Putamen (tissue), 1 donor: ENCODE measurements at regions not wholly inside any gene's neighbourhood (a gene's known extent, or its start where the extent isn't known, plus 50 kb on each side); places are given as distances from the start of the nearest gene placed in this dataset.
"Not testable (repeated sequence)": the region's sequence is repeated elsewhere in the genome, so short reads cannot be mapped to it uniquely, and the experiment has no call there.

Experiments used
- DNase-seq: peaks from one replicate; pipeline ENCODE4 v3.0.0-alpha.2; 2016; ENCODE audit warnings: low spot score

GRCh38 chr5:176060472-176061268, 92.6 kb upstream of the THOC3 start:
- not testable (repeated sequence) for DNase-seq

DNA sequence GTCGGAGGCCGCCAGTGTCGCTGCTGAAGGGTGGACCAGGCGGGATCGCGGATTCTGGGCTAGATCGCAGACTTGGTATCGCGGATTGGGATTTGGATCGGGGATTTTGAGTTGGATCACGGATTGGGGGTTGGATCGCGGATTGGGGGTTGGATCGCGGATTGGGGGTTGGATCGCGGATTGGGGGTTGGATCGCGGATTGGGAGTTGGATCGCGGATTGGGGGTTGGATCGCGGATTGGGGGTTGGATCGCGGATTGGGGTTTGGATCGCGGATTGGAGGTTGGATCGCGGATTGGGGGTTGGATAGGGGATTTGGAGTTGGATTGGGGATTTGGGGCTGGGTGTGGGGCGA, 93.1 kb upstream of the THOC3 start:
- DNase-seq: not testable (repeated sequence)

DNA sequence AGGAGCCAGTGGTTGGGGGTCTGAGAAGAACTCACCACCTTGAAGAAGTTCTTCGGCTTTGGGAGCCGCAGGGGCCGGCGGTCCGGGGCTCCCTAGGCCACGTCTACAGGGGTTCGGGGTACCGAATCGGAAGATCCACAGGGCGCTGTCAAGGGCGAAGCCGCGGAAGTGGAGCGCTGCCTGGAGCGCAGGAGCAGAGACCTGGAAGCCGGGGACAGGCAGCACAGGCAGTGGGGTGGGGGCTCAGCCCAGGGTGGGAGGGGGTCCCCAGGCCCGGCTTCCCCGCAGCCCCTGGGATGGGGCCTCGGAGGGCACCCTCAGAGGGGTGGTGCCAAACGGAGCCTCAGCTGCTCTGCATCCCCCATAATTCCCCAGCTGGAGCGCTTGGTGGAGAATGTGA, 93.5 kb upstream of the THOC3 start:
- not testable (repeated sequence) for DNase-seq

GRCh38 chr5:176066262-176066945, 98.3 kb upstream of the THOC3 start:
- not testable (repeated sequence) for DNase-seq

- DNase-seq: not testable (repeated sequence)
These were observed 99.0 kb upstream of the THOC3 start for GRCh38 chr5:176067162-176067561.

GRCh38 chr5:176067948-176068347, 99.8 kb upstream of the THOC3 start:
- not testable (repeated sequence) for DNase-seq

GRCh38 chr5:176073996-176074571, 106.0 kb upstream of the THOC3 start:
- DNase-seq: not testable (repeated sequence)

DNA sequence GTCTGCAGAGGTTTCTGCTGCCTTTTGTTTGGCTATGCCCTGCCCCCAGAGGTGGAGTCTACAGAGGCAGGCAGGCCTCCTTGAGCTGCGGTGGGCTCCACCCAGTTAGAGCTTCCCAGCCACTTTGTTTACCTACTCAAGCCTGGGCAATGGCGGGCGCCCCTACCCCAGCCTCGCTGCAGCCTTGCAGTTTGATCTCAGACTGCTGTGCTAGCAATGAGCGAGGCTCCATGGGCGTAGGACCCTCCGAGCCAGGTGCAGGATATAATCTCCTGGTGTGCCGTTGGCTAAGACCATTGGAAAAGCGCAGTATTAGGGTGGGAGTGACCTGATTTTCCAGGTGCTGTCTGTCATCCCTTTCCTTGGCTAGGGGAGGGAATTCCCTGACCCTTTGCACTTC, 115.6 kb upstream of the THOC3 start:
- DNase-seq: not testable (repeated sequence)

DNA sequence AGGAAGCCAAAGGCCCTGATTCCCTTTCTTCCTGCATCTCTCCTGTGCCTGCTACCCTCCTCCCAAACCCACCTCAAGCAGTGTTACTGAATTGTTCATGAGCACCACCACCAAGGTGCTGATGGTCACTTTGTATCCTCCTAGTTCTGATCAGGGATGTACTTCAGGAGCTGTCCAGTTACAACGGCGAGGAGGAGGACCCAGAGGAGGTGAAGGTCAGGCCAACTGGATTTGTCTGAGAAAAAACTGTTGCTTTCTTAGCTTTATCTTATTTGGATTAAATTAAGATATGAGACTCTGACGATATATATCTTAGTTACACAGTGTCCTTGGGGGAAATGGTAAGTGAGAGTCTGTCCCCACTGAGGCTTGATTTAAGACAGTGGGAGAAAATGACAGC, 135.0 kb upstream of the THOC3 start:
- not testable (repeated sequence) for DNase-seq

- DNase-seq: not testable (repeated sequence)
These were observed 125.3 kb upstream of the SIMC1 start for GRCh38 chr5:176112888-176113287.

DNA sequence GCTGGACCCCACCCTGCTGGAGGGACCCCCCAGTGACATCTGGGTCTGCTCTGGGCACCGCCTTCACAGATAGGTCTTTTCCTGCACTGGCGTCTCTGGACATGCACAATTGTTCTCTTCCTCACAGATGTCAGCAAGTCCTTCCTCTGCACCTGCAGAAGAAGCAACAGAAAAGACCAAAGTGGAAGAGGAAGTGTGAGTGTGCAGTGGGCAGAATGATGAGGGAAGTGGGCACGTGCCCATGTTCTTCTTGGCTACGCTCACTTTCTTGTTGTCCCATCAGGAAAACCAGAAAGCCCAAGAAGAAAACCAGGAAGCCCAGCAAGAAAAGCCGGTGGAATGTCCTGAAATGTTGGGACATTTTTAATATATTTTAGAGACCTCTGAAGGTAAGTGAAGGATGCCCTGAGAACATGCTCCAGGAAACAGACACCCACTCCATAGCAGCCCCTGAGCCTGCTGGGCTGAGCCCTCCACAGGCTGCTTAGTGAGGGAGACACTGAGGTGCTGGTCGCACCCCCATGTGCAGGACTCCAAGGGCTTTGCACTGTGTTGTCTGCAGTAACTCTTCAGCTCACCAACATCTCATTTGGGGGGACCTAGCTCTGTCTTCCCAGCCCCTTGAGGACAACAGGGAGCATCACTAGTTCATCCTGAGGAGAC, 124.4 kb upstream of the SIMC1 start:
- DNase-seq: not testable (repeated sequence)

GRCh38 chr5:176114825-176115224, 123.4 kb upstream of the SIMC1 start:
- DNase-seq: not testable (repeated sequence)

GRCh38 chr5:176117699-176118238, 120.5 kb upstream of the SIMC1 start:
- DNase-seq: not testable (repeated sequence)

GRCh38 chr5:176122361-176122760, 115.9 kb upstream of the SIMC1 start:
- not testable (repeated sequence) for DNase-seq

GRCh38 chr5:176124120-176124519, 114.1 kb upstream of the SIMC1 start:
- DNase-seq: not testable (repeated sequence)

GRCh38 chr5:176131771-176132170, 106.5 kb upstream of the SIMC1 start:
- no peak for DNase-seq

GRCh38 chr5:176132471-176133288, 105.5 kb upstream of the SIMC1 start:
- peak; percentile 62 for DNase-seq

DNA sequence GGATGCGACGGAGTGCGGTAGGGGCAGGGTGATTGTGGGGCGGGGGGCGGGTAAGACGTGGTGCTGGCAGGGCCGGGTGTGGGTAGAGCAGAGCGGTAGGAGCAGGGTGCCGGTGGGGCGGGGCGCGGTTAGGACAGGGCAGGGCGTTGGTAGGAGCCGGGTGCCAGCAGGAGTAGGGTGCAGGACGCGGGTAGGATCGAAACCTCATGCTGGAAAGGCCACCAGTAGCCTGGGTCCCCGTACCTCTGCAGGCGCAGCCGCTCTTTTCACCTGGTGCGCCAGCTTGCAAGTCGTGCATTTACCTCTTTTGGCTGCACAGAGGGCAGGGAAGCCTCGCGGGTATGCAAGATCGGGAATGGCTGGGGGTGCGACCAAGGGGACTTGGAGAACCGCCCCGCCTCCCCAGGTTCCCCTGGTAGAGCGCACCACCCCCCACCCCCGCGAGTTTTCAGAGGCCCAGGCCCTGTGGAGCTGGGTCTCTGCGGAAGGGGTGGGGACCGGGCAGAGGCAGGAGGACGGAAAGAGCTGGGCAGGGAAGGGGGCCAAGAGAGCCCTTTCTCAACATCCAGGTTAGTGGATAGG, 104.8 kb upstream of the SIMC1 start:
- DNase-seq: peak; percentile 9

DNA sequence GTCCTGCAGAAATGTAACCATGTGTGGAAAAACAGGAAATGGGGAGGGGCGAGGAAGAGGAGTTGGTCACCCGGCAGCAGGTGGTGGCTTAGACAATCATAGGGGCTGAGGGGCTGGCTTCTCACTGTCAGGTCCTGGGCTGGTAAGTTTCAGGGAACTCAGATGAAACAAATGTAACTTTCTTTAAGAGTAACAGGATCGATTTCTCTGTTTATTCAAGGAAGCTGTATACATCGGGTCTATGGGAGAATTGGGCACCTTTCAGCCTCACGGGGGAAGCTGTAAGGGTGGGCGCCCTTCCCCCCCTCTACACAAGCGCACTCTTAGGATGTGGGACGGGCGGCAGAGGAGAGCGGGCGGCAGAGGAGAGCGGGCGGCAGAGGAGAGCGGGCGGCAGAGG, 104.3 kb upstream of the SIMC1 start:
- no peak for DNase-seq

GRCh38 chr5:176134529-176135223, 103.5 kb upstream of the SIMC1 start:
- DNase-seq: no peak
